Esophagus squamous epithelium (tissue), 5 donors: ENCODE measurements at regions not wholly inside any gene's neighbourhood (a gene's known extent, or its start where the extent isn't known, plus 50 kb on each side); places are given as distances from the start of the nearest gene placed in this dataset.

ENCODE experiments used
- DNase-seq: peaks from one replicate; lab custom pipeline; 2025; lab: John Stamatoyannopoulos, UW
- H3K27ac ChIP-seq, 4 donors: fragments of 200-600 bp; sonication (generic); one replicate each; pipeline ENCODE4 v1.5.1; 2016 to 2019; ENCODE audit warnings: mild to moderate bottlenecking in 1 of 4
- H3K27me3 ChIP-seq, 4 donors: fragments of 200-600 bp; sonication (generic); 1 replicate in 3 of 4; 2 replicates in 1 of 4; pipeline versions ENCODE4 v1.5.1 to v1.6.0; 2017 to 2021; ENCODE audit warnings: antibody characterized with exemption in 1 of 4
- H3K36me3 ChIP-seq, 3 donors: fragments of 200-600 bp; sonication (generic); one replicate each; pipeline ENCODE4 v1.5.1; 2016 to 2019
- H3K4me1 ChIP-seq, 3 donors: fragments of 200-600 bp; sonication (generic); one replicate each; pipeline ENCODE4 v1.5.1; 2017 to 2019
- H3K4me3 ChIP-seq, 4 donors: fragments of 200-600 bp; sonication (generic); 1 replicate in 3 of 4; 2 replicates in 1 of 4; pipeline ENCODE4 v1.5.1; 2016 to 2019; ENCODE audit warnings: mild to moderate bottlenecking in 2 of 4, moderate library complexity in 1 of 4
- H3K9me3 ChIP-seq, 3 donors: fragments of 200-600 bp; sonication (generic); one replicate each; pipeline ENCODE4 v1.5.1; 2016 to 2019
- POLR2A ChIP-seq, 4 donors: fragments of 450-650 bp; IDR thresholded peaks; one replicate each; pipeline ENCODE4 v1.6.1; 2017; ENCODE audit warnings: antibody characterized with exemption in 4 of 4, mild to moderate bottlenecking in 4 of 4, moderate library complexity in 3 of 4
- WGBS, 2 donors: methylation state at CpG; one replicate each; pipeline ENCODE4 v1.1.5; 2018; 5-methylcytosine and 5-hydroxymethylcytosine counted together
- intact Hi-C: fragments of 100-400 bp; cut with DNase I; formaldehyde crosslinking; loops from one replicate; pipeline ENCODE4 v1.15.0; 2022
- TF ChIP-seq, protein P1 (sequence below), 6 experiments: fragments of 450-650 bp in 4 of 6; fragments of 200-600 bp in 2 of 6; sonication (generic) in 2 of 6; IDR thresholded peaks; one replicate each; pipeline ENCODE4 v1.5.1; 2016 to 2019; ENCODE audit warnings: antibody characterized with exemption in 6 of 6, mild to moderate bottlenecking in 4 of 6, moderate library complexity in 4 of 6
- donor health status: DM: yes; HTN: yes; CAD: no.

DNA sequence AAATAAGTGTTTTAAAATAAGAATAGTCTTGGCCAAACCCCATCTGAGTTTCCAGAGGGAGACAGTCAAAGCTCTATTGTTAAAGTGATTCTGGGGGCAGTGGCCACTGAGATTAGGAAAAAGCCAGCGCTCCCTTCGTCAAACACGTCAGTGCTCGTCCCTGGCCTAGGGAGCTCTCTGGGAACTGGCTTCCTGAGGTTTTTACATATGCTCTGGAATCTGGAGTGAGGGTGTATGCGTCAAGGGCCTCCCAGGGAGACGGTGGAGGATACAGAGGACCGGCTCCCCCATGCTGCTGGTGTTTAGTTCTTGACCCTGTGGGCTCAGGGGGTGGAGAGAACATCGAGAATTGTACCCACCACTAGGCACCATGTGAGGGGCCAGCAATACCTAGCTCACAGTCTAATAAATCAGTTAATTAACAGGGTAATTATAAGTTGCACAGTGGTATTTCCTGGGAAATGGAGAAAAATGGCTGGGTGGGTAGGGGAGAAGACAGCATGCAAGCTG is 87.0 kb downstream of the SLC25A47 start:
- Histone ChIP-seq H3K9me3 (no peaks in the 10 kb centered on the region), H3K4me3 (no peak overlapping the region), H3K36me3 (no peaks in the 10 kb centered on the region), H3K4me1 (peaks cover 0 to 8% (median 0%) of the 10 kb centered on the region in 3 donors), H3K27ac (no peak overlapping the region), H3K27me3 (no peaks in the 10 kb centered on the region)
- TF ChIP-seq, protein P1, sequence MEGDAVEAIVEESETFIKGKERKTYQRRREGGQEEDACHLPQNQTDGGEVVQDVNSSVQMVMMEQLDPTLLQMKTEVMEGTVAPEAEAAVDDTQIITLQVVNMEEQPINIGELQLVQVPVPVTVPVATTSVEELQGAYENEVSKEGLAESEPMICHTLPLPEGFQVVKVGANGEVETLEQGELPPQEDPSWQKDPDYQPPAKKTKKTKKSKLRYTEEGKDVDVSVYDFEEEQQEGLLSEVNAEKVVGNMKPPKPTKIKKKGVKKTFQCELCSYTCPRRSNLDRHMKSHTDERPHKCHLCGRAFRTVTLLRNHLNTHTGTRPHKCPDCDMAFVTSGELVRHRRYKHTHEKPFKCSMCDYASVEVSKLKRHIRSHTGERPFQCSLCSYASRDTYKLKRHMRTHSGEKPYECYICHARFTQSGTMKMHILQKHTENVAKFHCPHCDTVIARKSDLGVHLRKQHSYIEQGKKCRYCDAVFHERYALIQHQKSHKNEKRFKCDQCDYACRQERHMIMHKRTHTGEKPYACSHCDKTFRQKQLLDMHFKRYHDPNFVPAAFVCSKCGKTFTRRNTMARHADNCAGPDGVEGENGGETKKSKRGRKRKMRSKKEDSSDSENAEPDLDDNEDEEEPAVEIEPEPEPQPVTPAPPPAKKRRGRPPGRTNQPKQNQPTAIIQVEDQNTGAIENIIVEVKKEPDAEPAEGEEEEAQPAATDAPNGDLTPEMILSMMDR (IDR thresholded peaks at IDR 0.05): no peak
- no peak for TF ChIP-seq POLR2A (IDR thresholded peaks at IDR 0.05)
- intact Hi-C loops: no loop called here
- WGBS, 2 donors: 84 to 85% methylated on average over 5 to 8 of the region's 8 CpGs
- no peak for DNase-seq

DNA sequence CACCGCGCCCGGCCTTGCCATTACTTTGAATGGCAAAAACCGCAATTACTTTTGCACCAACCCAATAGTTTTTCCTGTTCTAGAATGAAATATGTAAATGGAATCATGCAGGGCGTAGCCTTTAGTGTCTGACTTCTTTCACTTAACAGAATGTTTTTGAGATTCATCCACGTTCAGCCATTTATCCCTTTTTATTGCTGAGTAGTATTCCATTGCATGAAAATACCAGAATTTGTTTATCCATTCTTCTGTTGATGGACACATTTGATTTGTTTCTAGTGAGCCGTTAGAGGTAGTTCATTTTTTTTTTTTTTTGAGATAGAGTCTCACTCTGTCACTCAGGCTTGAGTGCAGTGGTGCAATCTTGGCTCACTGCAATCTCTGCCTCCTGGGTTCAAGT is 90.6 kb downstream of the SLC25A47 start:
- TF ChIP-seq POLR2A (IDR thresholded peaks at IDR 0.05): no peak
- TF ChIP-seq, protein P1 (IDR thresholded peaks at IDR 0.05): no peak
- H3K27me3 ChIP-seq: no peaks in the 10 kb centered on the region
- DNase-seq: no peak
- 86 to 91% methylated on average over 6 to 7 of the region's 7 CpGs for WGBS, 2 donors
- H3K36me3 ChIP-seq: no peaks in the 10 kb centered on the region
- peaks cover 0 to 7% (median 0%) of the 10 kb centered on the region in 3 donors for H3K4me1 ChIP-seq
- intact Hi-C loops: no loop called here
- no peak overlapping the region for H3K4me3 ChIP-seq
- H3K9me3 ChIP-seq: no peaks in the 10 kb centered on the region
- no peak overlapping the region for H3K27ac ChIP-seq

DNA sequence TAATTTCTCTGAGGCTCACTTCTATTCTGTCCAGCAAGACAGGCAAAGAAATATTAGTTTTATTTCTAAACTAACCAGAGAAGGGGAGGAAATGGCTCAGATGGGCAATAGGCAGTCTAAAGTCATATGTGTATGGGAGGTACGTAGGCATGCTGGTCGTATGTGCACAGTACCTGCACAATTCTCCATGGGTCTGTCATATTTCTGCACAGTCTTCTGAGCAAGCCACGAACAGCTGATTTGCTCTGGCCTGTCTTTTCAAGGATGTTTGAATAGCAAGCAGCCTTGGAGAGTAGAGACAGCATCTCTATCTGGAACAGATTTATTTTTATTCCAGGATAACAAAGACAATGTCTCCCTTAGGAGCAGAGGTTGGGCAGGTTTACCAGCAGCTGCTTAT is 92.1 kb downstream of the SLC25A47 start:
- TF ChIP-seq, protein P1 (IDR thresholded peaks at IDR 0.05): no peak
- TF ChIP-seq POLR2A (IDR thresholded peaks at IDR 0.05): no peak
- Histone ChIP-seq H3K27ac (no peak overlapping the region), H3K9me3 (no peaks in the 10 kb centered on the region), H3K27me3 (no peaks in the 10 kb centered on the region), H3K4me1 (peaks cover 0 to 7% (median 0%) of the 10 kb centered on the region in 3 donors), H3K36me3 (no peaks in the 10 kb centered on the region), H3K4me3 (no peak overlapping the region)
- DNase-seq: no peak
- WGBS, 2 donors: 75 to 91% methylated on average over 3 of the region's 3 CpGs
- intact Hi-C loops: no loop called here

DNA sequence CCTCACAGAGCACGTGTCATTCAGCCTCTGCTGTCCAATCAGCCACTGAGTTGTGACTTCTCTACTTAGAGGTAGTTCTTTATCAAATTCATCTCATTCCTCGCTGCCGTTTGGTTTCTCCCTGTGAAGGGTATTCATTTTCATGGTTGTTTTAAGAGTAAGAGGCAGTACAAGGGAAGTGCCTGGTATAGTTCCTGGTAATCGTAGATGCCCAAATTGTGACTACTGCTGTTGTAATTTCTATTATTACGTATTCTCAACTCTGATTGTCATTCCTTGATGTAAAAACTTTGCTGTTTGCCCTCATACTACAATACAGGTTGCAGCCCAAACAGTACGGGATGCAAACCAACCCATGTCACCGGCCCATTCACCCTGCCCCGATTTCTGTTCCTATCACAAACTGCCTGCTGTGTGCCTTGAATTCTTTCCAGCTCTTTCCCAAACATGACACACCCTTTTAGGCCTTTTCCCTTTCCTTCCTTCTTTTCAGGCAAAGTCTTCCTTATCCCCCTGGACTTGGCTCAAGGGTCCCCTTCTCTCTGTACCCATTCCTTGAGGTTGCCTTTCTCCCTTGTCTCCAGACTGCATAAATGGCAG is 93.0 kb downstream of the SLC25A47 start:
- TF ChIP-seq, protein P1 (IDR thresholded peaks at IDR 0.05): no peak
- TF ChIP-seq POLR2A (IDR thresholded peaks at IDR 0.05): no peak
- WGBS, 2 donors: 86 to 92% methylated on average over 8 of the region's 8 CpGs
- Histone ChIP-seq H3K4me1 (peaks cover 0 to 7% (median 0%) of the 10 kb centered on the region in 3 donors), H3K36me3 (no peaks in the 10 kb centered on the region), H3K27me3 (no peaks in the 10 kb centered on the region), H3K27ac (no peak overlapping the region), H3K4me3 (no peak overlapping the region), H3K9me3 (no peaks in the 10 kb centered on the region)
- intact Hi-C loops: no loop called here
- no peak for DNase-seq

DNA sequence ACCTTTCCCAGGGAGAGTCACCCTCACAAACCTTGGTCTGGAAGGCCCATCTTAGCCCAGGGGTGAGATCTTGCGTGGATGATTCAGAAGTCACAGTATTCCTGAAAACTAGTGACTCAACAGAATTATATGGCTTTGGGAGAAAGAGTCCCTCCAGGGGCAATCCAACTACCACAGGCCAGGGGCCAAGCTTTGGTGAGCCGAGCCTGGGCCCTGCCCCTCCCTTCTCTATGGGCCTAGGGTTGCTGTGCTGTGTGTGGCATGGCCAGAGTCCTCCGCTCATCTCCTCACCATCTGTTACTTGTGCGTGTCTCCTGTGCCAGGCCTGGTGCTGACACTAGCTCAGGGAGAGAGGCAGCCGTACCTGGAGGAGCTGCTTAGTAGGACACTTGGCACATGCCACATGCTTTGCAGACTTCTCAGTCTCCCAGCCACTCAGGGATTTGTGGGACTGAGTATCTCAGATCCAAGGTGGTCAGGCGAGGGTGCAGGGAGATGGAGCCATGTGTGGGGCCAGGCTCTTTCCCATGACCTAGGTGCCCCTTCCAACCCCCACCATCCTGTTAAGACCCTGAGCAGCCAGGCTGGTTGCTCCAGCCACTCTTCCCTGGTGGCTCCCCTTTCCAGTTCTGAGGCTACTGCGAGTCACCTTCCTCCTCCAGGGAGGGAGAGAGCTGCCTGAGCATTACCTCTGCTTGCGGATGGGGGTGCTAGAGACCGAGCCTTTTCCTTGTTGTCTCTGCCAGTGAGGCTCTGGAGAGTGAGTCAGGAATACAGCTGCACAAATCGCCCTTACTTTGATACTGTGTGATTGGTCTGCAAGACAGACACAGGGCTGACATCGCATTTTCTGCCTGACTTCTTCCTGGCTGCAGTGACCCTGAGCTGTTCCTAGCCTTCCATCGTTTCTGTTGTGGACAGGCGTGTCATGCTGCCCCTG is 94.1 kb downstream of the SLC25A47 start:
- no peak for DNase-seq
- 61 to 74% methylated on average over 9 to 12 of the region's 13 CpGs for WGBS, 2 donors
- H3K27ac ChIP-seq: no peak overlapping the region
- peaks cover 0 to 7% (median 0%) of the 10 kb centered on the region in 3 donors for H3K4me1 ChIP-seq
- H3K4me3 ChIP-seq: no peak overlapping the region
- H3K36me3 ChIP-seq: no peaks in the 10 kb centered on the region
- H3K27me3 ChIP-seq: no peaks in the 10 kb centered on the region
- intact Hi-C loops: no loop called here
- TF ChIP-seq, protein P1 (IDR thresholded peaks at IDR 0.05): peak in 5 of 6 experiments; percentile 30 to 74 (median 45)
- TF ChIP-seq POLR2A (IDR thresholded peaks at IDR 0.05): no peak
- H3K9me3 ChIP-seq: no peaks in the 10 kb centered on the region
